NCI-H1105 (cell line): ENCODE measurements at regions not wholly inside any gene's neighbourhood (a gene's known extent, or its start where the extent isn't known, plus 50 kb on each side); places are given as distances from the start of the nearest gene placed in this dataset.

ENCODE experiments used
- DNase-seq: peaks from one replicate; lab custom pipeline; 2025; lab: John Stamatoyannopoulos, UW

DNA sequence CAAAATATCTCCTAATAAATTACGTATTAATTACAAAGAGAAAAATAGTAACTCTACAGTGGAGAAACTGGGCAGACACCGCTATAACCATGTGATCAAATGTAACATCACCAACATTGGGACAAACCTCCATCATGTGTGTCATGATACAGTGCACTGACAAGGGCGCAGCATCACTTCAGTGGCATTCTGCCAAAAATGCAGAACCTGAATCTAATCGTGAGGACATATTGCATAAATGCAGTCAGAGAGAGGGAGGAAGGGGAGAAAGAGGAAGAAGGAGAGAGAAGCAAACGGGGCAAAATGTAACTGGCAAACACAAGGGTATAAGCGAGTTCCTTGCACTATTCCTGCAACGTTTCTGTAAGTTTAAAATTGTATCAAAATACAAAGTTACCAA, 74.2 kb upstream of the MARCHF10 start:
- no peak for DNase-seq

DNA sequence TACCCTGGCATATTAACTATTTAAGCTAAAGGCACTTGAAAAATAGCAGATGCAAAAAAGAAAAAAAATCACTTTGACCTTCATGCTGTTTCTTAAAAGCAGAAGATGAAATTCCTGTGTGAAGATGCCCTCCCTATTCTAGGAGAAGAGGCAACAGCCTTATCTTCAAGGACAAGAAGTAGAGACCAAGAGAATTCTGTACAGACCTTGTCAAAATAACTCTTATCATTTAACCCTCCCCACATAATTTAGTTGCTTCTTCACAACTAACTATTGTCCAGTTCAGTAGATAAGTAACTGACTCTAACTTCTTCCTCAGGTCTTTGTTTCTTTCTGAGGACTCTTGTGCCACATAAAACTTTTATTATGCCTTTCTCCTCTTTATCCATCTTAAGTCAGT, 72.0 kb upstream of the MARCHF10 start:
- DNase-seq: no peak

DNA sequence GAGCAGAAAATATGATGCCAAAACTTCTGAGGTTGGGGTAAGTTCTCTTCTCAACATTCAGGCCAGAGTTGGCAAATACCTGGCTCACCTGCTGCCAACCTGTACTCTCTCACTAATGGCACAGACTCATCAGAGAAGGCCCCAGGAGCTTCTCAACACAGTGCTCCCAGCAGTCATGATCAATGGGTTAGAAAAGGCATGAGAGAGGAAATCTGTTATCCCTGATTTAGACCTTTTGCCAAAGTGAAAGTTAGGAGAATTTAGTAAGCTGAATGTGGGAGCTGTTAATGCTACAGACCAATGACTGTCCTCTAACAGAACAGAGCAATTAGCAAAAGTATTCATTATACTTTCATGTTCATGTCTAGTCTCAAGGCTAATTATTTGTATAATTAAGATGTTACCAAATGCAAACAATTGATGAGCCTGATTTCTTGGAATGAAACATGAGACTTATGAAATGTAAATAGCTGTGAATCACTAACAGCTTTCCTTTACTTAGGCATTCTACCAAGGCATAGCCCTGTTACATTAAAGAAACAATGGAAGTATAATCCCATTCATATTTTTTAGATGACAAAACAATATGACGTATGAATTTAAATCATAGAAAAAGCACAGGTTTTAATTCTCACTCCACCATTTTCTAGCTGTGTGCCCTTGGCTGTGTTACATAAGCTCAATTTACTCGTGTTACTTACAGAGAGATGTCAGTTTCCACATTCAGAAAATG, 68.7 kb upstream of the MARCHF10 start:
- DNase-seq: no peak

DNA sequence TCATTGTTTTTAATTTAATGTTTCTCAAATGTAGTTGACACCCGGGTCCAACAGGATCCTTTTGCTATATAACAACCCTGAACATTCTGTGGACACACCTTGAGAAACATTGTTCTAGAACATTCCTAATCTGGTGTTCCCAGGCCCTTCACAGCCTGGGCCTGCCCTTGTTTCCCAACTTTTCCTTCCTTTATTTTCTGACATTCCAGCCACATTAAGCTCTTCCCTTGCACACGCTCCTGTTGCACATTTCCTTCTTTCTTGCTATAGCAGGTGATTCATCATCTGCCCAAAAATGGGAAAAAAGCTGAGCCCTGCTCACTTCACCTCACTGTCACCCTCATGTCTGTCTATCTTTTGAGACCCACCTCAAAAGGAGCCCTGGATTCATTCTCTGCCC, 67.9 kb upstream of the MARCHF10 start:
- DNase-seq: no peak

DNA sequence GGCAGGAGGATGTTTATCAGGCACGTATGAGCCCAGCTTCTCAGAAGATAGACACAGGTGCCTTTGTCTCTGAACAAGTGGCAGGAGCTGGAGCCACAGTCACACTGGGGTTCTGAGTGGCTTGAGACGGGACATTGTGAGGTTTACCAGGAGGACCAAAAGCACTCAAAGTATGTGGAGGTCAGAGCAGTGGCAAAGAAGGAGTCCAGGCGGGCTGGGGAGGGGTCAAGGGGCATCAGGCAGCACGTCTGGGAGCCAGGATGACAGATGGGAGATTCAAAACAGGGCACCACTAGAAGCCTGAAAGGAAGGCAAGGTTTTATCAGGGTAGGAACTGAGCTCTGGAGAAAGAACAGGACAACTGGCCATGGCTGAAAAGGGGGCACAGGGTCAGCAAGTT, 67.2 kb upstream of the MARCHF10 start:
- DNase-seq: no peak

DNA sequence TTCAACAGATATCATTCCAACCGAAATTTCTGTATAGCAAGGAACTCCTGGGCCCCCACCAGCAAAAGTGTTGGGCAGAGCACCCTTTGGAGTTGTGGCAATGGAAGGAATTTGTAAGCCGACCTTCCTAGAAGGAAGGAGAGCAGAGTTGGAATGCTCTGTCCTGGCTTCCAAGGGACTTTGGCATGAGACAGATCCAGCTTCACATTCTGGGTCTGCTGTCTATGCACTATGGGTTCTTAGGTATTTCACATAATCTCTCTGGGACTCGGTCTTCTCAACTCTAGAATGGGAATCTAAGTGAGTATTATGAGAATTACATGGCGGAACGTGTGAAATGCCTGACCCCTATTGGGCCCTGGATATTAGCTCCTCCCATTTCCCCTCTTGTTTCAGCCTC, 63.2 kb upstream of the MARCHF10 start:
- DNase-seq: no peak

DNA sequence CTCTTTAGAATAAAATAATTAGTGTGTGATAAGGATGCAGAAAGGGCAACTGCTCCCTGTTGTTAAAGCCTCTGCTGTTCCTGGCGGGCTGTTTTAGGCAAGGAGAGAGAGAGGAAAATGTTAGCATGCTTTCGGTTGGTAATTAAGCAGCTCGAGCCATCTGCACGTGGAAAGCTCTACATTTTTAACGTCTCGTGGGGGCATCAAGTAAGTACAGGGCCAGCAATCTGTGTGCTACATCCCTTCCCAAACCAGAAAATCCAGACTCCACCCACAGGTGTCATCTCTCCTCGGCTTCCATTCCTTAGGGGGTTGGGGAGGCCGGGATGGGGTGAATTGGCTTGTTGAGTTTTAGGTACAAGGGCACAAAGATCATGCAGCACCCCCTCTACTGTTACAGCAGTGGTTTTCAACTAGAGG, 62.4 kb upstream of the MARCHF10 start:
- DNase-seq: no peak

DNA sequence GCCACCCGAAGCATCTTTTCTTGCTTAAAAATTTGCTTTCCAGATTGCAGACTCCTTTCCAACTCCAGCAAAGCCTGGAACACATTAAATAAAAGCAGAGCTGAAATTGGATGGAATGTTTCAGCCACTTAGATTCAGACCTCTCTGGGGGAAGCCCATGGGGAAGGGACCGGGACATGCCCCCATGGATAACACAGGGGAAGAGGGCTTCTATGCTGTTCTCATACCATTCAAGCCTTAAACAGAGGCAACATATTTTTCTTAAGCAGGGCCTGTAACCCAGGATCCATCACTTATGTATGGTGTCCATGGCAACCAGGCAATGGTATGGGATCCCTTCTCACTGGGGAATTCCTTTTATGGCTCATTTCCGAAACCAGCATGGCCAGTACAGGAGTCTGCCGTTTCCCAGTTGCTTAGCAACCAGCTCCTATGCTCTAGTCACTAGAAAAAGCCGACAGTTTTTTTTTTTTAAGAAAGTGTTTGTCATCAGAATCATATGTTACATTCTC, 62.0 kb upstream of the MARCHF10 start:
- no peak for DNase-seq

DNA sequence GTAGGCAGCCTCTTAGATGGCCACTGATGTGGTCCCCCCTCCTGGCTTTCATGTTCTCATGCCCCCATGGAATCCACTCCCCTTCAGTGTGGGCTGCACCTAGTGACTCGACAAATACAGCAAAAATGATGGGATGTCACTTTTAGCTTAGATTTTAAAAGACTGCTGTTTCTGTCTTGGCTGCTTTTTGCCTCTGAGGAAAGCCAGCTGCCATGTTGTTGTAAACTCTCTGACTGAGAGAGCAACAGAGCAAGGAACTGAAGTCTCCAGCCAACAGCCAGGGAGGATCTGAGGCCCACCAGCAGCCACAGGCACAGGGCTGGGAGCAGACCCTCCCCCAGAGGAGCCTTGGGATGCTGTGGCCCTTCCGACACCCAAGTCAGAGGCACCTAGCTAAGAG, 60.6 kb upstream of the MARCHF10 start:
- DNase-seq: no peak

DNA sequence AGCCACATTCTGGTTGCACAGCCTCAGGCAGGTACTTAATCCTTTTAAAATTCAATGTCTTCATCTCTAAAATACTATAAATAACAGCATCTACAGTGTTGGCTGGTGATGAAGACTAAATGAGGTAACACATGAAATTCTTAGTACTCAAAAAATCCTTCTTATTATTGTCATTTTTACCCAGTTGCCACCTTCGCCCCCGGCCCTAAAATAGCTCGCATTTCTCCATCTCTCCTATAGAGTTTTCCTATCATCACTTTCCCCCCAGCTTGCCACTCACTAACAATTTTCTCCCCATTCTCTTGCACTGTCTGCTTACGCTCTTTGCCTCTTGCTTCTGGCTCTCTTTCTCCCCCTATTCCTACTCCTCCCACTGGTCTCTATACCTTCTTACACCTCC, 59.9 kb upstream of the MARCHF10 start:
- DNase-seq: no peak

DNA sequence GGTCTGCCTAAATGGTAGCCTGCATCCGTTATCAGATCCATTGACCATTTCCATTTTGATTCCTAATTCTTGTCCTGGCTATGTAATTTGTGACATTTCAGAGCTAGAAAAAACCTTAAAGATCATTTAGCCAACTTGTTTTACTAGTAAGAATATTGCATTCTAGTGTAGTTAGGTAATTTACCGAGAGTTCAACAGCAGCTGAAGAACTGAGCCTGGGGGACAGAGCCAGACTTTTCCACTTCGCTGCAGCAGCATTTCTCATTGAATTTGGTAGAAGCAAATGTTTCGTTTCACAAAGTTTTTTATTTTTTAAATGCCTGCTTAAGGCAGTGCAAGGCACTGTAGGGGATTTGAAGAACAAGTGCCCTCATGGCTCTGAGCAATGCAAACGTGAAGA, 59.2 kb upstream of the MARCHF10 start:
- DNase-seq: no peak

DNA sequence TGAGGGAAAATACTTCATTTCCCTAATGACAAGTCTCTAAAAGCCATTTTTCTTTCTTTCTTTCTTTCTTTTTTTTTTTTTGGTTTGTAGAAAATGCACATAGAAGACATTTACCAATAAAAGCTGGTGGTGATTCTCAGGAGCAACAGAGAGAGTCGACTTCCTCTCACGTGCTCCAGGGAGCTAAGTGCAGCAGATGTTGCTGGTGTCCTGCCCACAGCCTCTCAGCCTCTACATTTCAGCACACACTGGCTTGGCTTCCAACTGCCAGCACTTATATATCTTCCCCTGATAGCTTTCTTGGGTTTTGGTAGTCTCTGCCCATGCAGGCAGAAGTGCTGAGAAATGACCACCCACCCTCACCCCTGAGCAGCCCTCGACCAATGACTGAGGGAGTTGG, 58.4 kb upstream of the MARCHF10 start:
- no peak for DNase-seq

DNA sequence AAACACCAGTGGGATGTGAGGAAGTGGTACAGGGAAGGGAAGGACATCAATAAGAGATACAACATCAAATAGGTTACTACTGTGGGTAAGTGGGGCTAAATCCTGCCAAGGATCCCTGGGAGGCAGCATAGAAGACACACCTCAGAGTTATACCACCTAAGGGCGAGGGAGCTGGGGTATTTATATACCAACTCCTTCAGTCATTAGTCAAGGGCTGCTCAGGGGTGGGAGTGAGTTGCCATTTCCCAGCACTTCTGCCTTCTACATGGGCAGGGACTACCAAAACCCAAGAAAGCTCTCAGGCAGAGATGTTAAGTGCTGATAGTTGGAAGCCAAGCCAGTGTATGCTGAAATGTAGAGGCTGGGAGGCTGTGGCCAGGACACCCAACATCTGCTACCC, 57.5 kb upstream of the MARCHF10 start:
- DNase-seq: no peak

DNA sequence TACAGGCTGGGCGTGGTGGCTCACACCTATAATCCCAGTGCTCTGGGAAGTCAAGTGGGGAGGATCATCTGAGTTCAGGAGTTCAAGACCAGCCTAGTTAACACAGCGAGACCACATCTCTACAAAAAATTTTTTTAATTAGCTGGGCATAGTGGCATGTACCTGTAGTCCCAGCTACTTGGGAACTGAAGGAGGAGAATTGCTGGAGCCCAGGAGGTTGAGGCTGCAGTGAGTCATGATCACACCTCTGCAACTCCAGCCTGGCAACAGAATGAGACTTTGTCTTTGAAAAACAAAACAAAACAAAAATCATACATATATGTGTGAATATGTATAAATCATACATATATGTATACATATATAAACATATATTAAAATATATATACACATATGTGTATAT, 54.1 kb upstream of the MARCHF10 start:
- no peak for DNase-seq

DNA sequence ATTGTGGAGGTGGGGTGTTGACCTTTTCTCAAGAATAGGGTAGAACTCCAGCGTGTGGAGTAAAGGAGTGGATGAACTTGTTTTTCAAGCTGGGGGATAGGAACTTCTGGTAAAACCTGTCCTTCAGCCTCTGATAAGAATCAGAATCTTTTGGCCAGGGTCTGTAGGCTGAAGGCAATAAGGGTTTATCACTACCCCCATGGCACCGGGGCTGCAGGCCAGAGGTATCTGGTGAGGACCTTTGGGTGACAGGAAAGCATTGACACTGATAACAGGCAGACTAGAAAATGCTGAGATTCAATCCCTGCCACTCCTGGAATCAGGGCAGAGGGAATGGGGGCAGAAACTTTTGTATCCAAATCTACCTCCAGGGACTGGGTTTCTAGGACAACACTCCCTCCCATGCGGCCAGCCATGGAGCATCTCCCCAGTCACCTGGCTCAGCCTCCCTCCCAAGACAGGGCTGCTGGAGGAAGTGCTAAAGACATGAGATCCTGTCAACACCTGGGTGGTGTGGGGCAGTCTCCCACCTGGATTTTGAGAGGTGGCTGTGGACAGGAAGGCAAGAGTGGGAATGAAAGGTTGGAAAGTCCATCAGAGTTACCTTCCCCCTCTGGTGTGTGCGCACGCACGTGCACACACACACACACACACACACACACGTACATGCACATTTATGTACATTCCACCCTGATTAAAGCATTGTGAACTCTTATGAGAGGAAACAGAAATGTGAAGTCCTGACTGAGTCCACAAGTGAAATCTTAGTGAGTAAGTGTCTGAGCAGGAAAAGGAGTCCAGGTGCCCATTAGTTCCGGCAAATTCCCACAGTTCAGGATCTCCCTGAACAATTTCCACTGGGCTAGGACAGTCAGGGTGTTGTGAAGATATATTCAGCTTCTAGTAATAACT, 53.1 kb upstream of the MARCHF10 start:
- no peak for DNase-seq

DNA sequence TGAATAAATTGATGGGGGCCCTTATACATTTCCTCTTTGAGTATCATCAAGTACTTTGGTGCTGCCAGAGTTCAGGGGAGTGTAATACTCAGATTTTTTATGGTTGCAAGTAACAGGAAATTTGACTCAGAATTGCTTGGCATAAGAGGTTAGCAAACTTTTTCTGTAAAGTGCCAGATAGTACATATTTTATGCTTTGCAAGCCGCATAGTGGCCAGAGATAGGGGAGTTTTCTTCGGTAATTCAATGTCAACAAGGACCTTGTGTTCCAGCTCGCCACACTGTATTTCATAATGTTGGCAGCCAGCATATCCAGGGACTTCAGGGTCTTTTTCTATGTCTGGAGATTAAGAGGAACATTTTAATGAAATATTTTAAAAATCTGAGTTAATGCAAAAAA, 51.0 kb upstream of the MARCHF10 start:
- DNase-seq: no peak
